ENCODE measurements at regions not wholly inside any gene's neighbourhood (a gene's known extent, or its start where the extent isn't known, plus 50 kb on each side); places are given as distances from the start of the nearest gene placed in this dataset.
"Not testable (repeated sequence)": the region's sequence is repeated elsewhere in the genome, so short reads cannot be mapped to it uniquely, and the experiment has no call there.

- DNase-seq, result no peak
These were observed 122.7 kb downstream of the FAM53A start for GRCh38 chr4:1561286-1561990.

- no peak for DNase-seq
These were observed 124.0 kb downstream of the FAM53A start for GRCh38 chr4:1559896-1560650.

DNA sequence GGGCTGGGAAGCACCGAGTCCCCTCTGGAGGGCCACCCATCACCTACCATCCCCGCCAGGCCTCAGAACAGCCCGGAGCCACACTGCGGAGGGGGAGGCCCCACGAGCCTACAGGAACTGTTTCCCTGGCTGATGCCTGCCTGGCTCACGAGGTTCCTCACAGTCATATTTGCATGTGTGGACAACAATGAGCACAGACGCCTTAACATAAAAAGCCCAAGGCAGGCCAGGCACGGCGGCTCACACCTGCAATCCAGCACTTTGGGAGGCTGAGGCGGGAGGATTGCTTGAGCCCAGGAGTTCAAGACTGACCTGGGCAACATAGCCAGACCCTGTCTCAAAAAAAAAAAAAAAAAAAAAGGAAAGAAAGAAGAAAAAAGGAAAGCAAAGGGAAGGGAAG, 125.9 kb downstream of the FAM53A start:
- DNase-seq, result no peak

DNA sequence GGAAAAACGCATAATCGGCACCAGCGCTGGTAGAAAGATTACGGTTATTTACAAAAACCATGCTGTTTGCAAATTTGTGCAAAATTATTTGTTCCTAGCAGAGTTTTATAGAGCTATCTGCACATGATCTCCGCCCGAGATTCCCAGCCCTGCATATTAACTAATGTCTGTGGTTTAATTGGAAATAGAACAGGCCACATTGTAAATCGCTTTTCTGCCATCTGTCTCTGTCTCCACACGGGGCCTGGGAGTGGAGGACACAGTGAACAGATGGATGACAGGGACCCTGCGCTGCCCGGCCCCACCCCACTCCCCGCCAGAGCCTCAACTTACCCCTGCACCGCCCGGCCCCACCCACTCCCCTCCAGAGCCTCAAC, 126.9 kb downstream of the FAM53A start:
- no peak for DNase-seq

DNA sequence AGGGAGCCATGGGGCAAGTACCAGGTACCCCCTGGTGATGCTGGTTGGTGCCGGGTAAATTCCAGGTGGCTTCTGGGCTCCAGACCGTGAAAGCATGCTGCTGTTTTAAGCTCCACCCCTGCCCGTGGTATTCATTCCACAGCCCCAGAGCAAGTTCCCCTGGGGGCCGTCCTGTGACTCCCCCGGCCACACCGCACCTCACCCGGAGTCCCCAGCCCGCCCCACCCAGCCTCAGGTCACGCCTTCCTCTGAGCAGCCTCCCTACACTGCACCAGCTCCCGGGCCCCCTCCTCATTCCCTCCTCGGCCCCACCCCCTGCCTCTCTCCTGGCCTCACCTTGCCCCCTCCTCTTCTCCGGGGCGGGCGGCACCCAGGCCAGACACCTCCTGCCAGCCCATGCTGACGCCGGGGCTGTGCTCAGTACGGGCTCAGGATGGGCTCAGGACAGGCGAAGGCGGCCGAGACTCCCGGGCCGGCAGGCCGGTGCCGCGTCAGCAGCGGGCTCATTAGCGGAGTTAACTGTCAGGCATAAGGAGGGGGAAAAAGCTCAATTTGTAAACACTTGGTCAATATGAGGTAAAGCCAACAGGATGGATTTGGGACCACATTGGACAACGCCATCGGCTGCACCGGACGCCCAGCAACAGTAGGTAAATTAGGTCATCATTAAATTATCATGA, 127.4 kb downstream of the FAM53A start:
- DNase-seq, result no peak

DNA sequence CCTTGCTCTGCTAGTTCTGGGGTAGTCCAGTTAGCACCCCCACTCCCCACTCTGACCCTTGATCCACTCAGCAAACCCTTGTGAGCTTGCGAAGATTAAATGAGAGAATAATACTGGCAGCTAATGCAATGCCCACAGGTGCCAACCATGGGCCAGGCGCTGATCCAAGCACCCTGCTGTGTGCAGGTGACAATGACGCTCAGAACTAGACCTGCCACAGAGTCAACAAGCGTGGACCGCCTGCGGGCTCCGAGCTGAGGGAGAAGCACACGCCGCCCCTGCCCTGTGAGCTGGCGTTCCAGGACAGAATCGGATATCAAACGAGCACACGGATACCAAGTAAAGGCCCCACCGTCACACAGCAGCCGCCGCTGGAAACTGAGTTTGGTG, 129.2 kb downstream of the FAM53A start:
- DNase-seq, result no peak

GRCh38 chr4:1554246-1554875, 129.8 kb downstream of the FAM53A start:
- DNase-seq, result no peak

DNA sequence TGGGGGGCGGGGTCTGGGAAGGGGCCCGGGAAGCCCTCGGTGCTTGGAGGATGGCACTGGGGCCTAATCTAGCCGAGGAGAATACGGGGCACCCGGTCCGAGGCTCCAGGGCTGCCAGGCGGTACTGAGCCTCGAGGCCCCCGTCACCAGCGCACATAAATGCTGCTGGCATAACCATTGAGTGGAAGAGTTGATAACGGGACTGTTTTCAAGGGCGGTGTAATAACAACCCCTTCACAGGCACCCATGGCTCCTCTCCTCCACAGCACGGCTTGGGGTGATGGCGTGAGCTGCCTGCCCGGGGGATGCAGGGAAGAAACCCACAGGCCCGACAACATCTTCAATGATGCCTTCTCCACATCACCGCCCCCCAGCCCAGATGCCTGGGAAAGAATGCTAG, 130.7 kb downstream of the FAM53A start:
- no peak for DNase-seq

DNA sequence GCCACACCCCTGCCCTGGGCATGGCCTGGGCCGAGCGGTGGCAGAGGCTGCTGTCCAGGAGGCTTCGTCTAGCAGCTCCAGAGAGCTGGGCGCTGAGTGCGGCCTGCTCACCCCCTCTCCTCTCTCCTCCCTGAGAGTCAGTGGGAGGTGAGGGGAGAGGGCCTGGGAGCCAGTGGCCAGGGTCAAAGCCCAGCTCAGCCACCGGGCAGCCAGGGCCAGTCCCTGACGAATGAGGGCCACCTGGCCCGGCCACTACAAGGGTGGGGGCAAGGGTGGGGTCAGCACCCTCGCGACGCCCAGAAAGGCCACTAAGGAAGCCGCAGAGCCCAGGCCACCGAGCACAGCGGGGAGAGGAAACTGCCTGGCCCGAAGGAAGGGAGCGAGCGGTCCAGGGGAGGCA, 131.7 kb downstream of the FAM53A start:
- DNase-seq, result no peak

DNA sequence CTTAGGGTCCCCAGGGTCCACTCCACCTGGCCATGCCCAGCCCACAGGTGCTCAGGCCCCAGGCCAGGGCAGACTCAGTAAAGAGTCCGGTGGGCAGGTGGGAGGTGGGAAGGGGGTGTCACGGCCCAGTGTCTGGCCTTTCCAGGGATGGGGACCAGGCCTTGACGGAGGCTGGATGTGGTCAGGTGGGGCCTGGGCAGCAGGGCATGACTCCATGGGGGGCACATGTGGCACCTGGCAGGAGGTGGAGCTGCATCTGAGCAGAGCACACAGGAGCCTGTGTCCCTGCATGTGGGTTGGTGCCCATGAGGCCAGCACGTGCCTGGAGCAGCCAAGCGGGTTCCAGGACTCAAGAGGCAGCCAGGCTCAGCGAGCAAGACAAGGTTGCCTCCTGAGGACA, 132.9 kb downstream of the FAM53A start:
- DNase-seq, result no peak

DNA sequence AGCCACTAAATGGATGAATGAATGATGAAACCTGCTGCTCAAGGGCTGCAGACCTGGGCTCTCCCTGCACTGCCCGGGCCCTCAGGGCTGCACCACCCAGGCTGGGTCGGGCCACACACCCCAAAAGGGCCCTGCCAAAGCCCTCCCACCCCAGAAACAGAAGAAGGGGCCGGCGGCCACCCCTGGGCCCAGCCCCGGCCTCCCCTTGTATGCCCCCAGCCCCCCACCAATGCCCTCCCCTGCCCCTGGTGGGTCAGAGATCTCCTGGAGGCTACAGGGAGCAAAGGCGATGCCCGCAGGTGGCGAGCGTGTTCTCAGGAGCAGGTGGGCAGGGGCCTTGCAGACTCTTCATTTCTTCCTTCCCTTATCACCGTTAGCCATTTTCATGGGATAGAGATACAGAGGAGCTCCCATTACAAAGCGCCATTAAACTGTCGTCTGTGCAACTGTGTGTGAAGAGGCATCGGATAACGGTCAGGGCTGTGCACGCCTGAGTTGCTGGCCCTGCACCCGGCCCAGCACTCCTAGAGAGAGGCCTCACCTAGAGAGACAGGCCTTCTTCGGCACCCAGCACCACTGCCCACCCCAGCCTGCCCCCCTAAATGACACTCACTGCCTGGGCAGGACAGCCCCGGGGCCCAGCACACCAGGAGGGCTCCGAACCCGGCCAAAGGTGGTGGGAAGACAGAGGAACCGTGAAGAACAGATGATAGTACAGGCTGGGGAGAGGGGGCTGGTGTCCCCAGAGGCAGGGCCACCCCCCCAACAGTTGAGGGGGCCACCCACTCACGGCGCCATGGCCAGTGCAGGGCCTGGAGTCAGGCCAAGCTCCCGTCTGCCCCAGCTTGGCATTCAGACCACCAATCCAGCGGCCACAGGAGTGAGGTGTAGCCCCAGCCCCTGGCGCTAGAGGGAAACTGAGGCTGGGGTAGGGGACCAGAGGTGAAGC, 133.7 kb downstream of the FAM53A start:
- DNase-seq, result no peak

- no peak for DNase-seq
These were observed 134.5 kb downstream of the FAM53A start for GRCh38 chr4:1549638-1550035.

DNA sequence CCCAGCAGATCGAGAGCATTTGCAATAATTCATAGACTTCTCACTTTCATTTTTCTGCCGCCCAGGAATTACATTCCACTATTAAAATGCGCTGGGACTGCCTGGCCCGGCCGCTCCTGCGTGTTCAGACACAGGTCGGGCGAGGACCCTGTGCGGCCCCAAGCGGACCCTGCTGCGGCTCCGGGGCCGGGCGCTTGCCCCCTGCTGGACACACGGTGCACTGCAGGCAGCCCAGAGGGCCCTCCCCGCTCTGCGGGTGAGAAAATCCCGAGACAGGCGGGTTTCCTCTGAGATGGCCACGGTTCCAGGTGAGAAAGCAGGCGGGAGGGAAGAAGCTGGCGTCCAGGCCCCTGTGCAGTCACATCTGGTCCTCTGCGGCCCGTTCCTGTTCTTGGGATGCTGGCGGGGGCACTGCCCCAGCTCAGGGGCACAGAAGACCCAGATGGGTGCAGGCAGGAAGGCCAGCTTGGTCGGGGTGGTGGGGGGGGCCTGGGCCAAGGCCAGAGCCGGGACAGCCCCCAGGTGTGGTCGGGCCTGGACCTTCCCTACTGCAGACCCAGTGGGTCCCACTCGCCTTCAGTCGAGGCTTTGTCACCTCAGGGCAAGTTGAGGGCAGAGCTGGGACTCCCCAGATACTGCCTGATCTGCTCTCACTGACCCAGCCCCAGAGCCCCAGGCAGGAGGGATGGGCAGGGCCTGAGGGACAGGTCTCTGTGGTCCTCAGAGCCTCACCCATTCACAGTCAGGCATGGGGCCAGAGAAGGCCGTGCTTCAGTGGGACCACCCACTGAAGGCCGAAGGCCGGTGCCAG, 135.1 kb downstream of the FAM53A start:
- DNase-seq, result peak in 24 of 51 donors; percentile 2 to 48 (median 15)

DNA sequence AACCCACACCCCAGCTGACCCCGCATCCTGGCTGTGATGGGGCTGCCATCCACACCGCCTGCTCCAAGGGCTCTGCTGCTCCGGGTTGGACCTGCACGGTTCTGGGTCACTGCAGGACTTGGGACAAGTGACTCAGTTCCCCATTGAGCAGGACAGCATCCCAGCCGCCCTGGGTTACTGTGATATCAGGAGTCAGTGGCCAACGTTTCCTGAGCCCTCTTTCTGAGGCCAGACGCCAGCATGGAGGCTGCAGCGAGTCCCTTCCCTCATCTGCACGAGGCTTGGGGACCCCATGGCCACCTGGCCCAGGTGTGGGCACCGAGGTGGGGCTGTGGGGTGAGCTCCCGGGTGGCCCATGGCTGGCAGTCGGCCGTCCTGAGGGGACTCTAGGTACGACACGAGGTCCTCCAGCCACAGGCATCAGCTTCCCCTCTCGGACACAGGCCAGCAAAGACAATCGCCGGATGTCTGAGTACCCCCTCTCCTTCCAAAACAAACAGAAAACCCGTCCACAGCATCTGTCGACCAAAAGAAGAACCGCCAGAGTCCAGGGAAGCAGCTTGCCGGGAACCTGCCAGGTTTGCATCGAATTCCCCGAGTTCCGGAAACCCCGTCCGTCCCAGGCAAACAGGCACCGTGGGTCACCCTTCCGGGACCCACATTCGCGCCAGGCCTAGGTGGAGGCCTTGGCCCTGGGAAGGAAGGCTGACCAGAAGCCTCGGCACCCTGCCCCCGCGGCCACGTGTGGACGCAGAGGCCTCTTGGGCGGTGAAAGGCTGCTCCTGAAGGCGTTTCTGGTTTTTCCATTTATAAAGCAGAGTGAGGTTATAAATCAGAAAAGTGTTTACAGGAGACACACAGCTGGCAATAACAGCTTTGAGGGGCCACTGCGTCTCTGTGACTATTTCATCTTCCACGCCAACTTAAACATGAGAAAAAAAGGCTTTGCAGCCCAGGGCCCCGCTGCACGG, 136.0 kb downstream of the FAM53A start:
- peak in 1 of 51 donors; percentile 5 for DNase-seq

GRCh38 chr4:1547131-1547855, 136.8 kb downstream of the FAM53A start:
- no peak for DNase-seq

GRCh38 chr4:1544861-1545281, 138.6 kb upstream of the NKX1-1 start:
- no peak for DNase-seq

DNA sequence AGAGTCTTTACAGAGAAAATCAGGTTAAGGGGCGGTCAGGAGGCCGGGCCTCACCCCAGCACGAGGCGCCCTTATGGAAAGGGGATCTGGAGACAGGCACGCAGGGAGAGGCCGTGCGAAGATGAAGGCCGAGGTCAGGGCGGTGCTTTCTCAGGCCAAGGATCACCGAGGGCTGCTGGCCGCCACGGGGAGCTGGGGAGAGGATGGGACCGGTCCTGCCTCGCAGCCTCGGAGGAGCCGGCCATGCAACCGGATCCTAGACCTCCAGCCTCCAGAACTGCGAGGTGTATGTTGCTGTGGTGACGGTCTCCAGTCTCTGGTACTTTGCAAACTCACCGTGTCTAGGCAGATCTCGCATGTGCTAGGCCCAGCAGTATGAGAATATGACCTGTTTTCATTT, 138.2 kb upstream of the NKX1-1 start:
- not testable (repeated sequence) for DNase-seq

- DNase-seq, result no peak
These were observed 137.7 kb upstream of the NKX1-1 start for GRCh38 chr4:1543976-1544375.
